K562 (cell line): ENCODE measurements at regions not wholly inside any gene's neighbourhood (a gene's known extent, or its start where the extent isn't known, plus 50 kb on each side); places are given as distances from the start of the nearest gene placed in this dataset.
"Not testable (repeated sequence)": the region's sequence is repeated elsewhere in the genome, so short reads cannot be mapped to it uniquely, and the experiment has no call there.

Source experiments
- ATAC-seq: fragments of 200-7000 bp; cut with Tn5 transposase; 3 replicates; pipeline ENCODE4 v1.9.1; 2020; ENCODE audit warnings: moderate library complexity
- BruUV-seq: library from RNA; stranded (reverse); fragments of 400-500 nt; replicated peaks from 2 replicates; lab custom pipeline; 2021; lab: Mats Ljungman, UMichigan
- CTCF ChIA-PET: fragments of 300-600 bp; formaldehyde crosslinking; extraction: SDS; loops from one replicate; lab custom pipeline; 2021; ENCODE audit warnings: low intra/inter-chr PET ratio; lab: Yijun Ruan, JAX
- POLR2A ChIA-PET: fragments of 300-600, 350-650 bp; sonication (Branson Sonifier 250); formaldehyde crosslinking; extraction: SDS; loops from one replicate; lab custom pipeline; 2021; ENCODE audit warnings: antibody characterized with exemption, inconsistent platforms; lab: Yijun Ruan, JAX
- DNase-seq, 4 experiments: peaks; one replicate each; pipeline versions ENCODE4 v3.0.0 to v3.0.0-alpha.2; 2011 to 2018; ENCODE audit warnings: low spot score in 3 of 4, mixed read lengths in 3 of 4; ENCODE audit errors: extremely low read depth in 1 of 4
- FAIRE-seq: peaks from 2 replicates; lab custom pipeline; 2011; peaks lifted over from hg19 to GRCh38; lab: Jason Lieb, UNC
- H2AFZ ChIP-seq: 2 replicates; pipeline ENCODE4 v1.6.0; 2011; ENCODE audit warnings: low read depth, low read length, control low read depth, inconsistent platforms
- H3K27ac ChIP-seq: fragments of 200-600 bp; 3 replicates; pipeline ENCODE4 v1.8.0; 2011; ENCODE audit warnings: low read depth, mild to moderate bottlenecking, control low read depth, inconsistent platforms, low read length, moderate library complexity, mixed read lengths; ENCODE audit errors: extremely low read depth
- H3K27me3 ChIP-seq, 2 experiments: fragments of 300-600 bp in 1 of 2; 2 replicates in 1 of 2; 3 replicates in 1 of 2; pipeline versions ENCODE4 v1.6.0 to v1.8.0; 2011; ENCODE audit warnings: inconsistent platforms in 2 of 2, low read length in 2 of 2, mild to moderate bottlenecking in 1 of 2, mixed read lengths in 1 of 2, moderate library complexity in 1 of 2; ENCODE audit not compliant: control insufficient read depth in 2 of 2, insufficient read depth in 2 of 2
- H3K36me3 ChIP-seq: fragments of 300-600 bp; 3 replicates; pipeline ENCODE4 v1.8.0; 2011; ENCODE audit warnings: mild to moderate bottlenecking, low read length, inconsistent platforms; ENCODE audit not compliant: control insufficient read depth, insufficient read depth
- H3K4me1 ChIP-seq, 2 experiments: fragments of 200-600 bp in 1 of 2; replicated peaks in 1 of 2; 2 replicates in 1 of 2; 3 replicates in 1 of 2; pipeline versions ENCODE4 v1.5.1 to v1.8.0; 2011; ENCODE audit warnings: inconsistent platforms in 2 of 2, low read length in 2 of 2, mild to moderate bottlenecking in 1 of 2, mixed read lengths in 1 of 2, moderate library complexity in 1 of 2; ENCODE audit not compliant: control insufficient read depth in 2 of 2, insufficient read depth in 2 of 2
- H3K4me2 ChIP-seq: 2 replicates; pipeline ENCODE4 v1.6.1; 2011; ENCODE audit warnings: low read length, control low read depth, inconsistent platforms, mixed read lengths; ENCODE audit not compliant: insufficient read depth
- H3K4me3 ChIP-seq: fragments of 200-600 bp; sonication (generic), shearing (Covaris generic); 2 replicates; pipeline ENCODE4 v1.5.1; 2016; ENCODE audit warnings: control low read depth, inconsistent platforms
- H3K79me2 ChIP-seq: fragments of 200-600 bp; 3 replicates; pipeline ENCODE4 v1.8.0; 2011; ENCODE audit warnings: low read length, inconsistent platforms; ENCODE audit not compliant: control insufficient read depth, insufficient read depth
- H3K9ac ChIP-seq, 2 experiments: 2 replicates each; pipeline versions ENCODE4 v1.6.0 to v1.6.1; 2011; ENCODE audit warnings: low read depth in 2 of 2, low read length in 2 of 2, control low read depth in 1 of 2, inconsistent platforms in 1 of 2, mild to moderate bottlenecking in 1 of 2, mixed read lengths in 1 of 2; ENCODE audit not compliant: insufficient read depth in 1 of 2
- H3K9me1 ChIP-seq: one replicate; pipeline ENCODE4 v1.6.0; 2011; ENCODE audit warnings: inconsistent platforms, mild to moderate bottlenecking, low read length, moderate library complexity; ENCODE audit not compliant: control insufficient read depth, insufficient read depth
- H3K9me3 ChIP-seq: replicated peaks from 2 replicates; pipeline ENCODE4 v1.5.1; 2011; ENCODE audit warnings: low read depth, low read length, inconsistent platforms; ENCODE audit not compliant: control insufficient read depth, insufficient read depth
- H4K20me1 ChIP-seq: replicated peaks from 2 replicates; pipeline ENCODE4 v1.6.1; 2011; ENCODE audit warnings: low read length, inconsistent platforms, mixed read lengths; ENCODE audit not compliant: control insufficient read depth, insufficient read depth
- BRCA1 ChIP-seq, 2 experiments: fragments of 450-650 bp in 1 of 2; sonication (generic) in 1 of 2; formaldehyde crosslinking in 1 of 2; IDR thresholded peaks; 2 replicates each; pipeline versions ENCODE4 v1.5.0 to v1.6.1; 2017 to 2020; ENCODE audit warnings: mild to moderate bottlenecking in 1 of 2, missing genetic modification reagents in 1 of 2
- GTF2E2 ChIP-seq: fragments of 200-800 bp; sonication (Bioruptor generic); IDR thresholded peaks from 2 replicates; pipeline ENCODE4 v1.6.1; 2016; ENCODE audit warnings: missing genetic modification characterization, missing compliant biosample characterization
- KDM1A ChIP-seq, 2 experiments: fragments of 450-650 bp; IDR thresholded peaks; 2 replicates each; pipeline ENCODE4 v1.6.1; 2016; ENCODE audit warnings: mild to moderate bottlenecking in 2 of 2
- MEF2A ChIP-seq: IDR thresholded peaks from 2 replicates; pipeline ENCODE4 v1.6.1; 2011; ENCODE audit warnings: low read depth, mild to moderate bottlenecking, low read length, moderate library complexity; ENCODE audit not compliant: control insufficient read depth
- NCOA4 ChIP-seq: fragments of 450-650 bp; IDR thresholded peaks from 2 replicates; pipeline ENCODE4 v1.6.1; 2018; ENCODE audit warnings: mild to moderate bottlenecking; ENCODE audit not compliant: partially characterized antibody
- NR2C1 ChIP-seq, 2 experiments: fragments of 450-650 bp; IDR thresholded peaks; 2 replicates each; pipeline ENCODE4 v1.6.1; 2017; ENCODE audit warnings: mild to moderate bottlenecking in 2 of 2, antibody characterized with exemption in 1 of 2, inconsistent platforms in 1 of 2, missing compliant biosample characterization in 1 of 2, missing genetic modification characterization in 1 of 2
- RBM25 ChIP-seq: fragments of 200-400 bp; formaldehyde crosslinking; IDR thresholded peaks from 2 replicates; pipeline ENCODE4 v1.6.1; 2018; ENCODE audit warnings: low read length, low read depth, moderate library complexity; ENCODE audit not compliant: severe bottlenecking
- SOX6 ChIP-seq: fragments of 450-650 bp; IDR thresholded peaks from 2 replicates; pipeline ENCODE4 v1.6.1; 2014; ENCODE audit warnings: mild to moderate bottlenecking
- ZNF146 ChIP-seq: IDR thresholded peaks from one replicate; pipeline ENCODE4 v1.6.1; 2018; ENCODE audit warnings: missing compliant biosample characterization; ENCODE audit not compliant: unreplicated experiment
- WGBS: fragments of 100-300 bp; shearing (Covaris generic); methylation state at CpG from one replicate; pipeline ENCODE4 v1.1.6; 2016; ENCODE audit warnings: low coverage, mixed read lengths; ENCODE audit not compliant: insufficient coverage; ENCODE audit errors: missing lambda C conversion rate; 5-methylcytosine and 5-hydroxymethylcytosine counted together
- in situ Hi-C: fragments of 300-500 bp; cut with MboI; formaldehyde crosslinking; loops from 4 replicates; pipeline ENCODE4 v1.15.0; 2018; ENCODE audit warnings: inconsistent platforms, mixed read lengths
- intact Hi-C: fragments of 100-400 bp; cut with micrococcal nuclease; formaldehyde crosslinking; loops from 2 replicates; pipeline ENCODE4 v1.14.2; 2022
- TF ChIP-seq, protein P1 (sequence below): fragments of 250-450 bp; sonication (Bioruptor Pico); IDR thresholded peaks from 2 replicates; pipeline ENCODE4 v1.5.0; 2021; ENCODE audit warnings: mild to moderate bottlenecking, borderline replicate concordance
- TF ChIP-seq, protein P2 (sequence below): IDR thresholded peaks from 2 replicates; pipeline ENCODE4 v1.6.1; 2014; ENCODE audit warnings: antibody characterized with exemption

DNA sequence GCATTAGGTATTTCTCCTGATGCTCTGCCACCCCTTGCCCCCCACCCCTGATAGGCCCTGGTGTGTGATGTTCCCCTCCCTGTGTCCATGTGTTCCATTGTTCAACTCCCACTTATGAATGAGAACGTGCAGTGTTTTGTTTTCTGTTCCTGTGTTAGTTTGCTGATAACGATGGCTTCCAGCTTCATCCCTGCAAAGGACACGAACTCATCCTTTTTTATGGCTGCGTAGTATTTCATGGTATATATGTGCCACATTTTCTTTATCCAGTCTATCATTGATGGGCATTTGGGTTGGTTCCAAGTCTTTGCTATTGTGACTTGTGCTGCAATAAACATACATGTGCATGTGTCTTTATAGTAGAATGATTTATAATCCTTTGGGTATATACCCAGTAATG is 109.7 kb upstream of the PITX1 start:
- BruUV-seq = not testable (repeated sequence)
- WGBS = 53% methylated on average over 4 of the region's 4 CpGs

DNA sequence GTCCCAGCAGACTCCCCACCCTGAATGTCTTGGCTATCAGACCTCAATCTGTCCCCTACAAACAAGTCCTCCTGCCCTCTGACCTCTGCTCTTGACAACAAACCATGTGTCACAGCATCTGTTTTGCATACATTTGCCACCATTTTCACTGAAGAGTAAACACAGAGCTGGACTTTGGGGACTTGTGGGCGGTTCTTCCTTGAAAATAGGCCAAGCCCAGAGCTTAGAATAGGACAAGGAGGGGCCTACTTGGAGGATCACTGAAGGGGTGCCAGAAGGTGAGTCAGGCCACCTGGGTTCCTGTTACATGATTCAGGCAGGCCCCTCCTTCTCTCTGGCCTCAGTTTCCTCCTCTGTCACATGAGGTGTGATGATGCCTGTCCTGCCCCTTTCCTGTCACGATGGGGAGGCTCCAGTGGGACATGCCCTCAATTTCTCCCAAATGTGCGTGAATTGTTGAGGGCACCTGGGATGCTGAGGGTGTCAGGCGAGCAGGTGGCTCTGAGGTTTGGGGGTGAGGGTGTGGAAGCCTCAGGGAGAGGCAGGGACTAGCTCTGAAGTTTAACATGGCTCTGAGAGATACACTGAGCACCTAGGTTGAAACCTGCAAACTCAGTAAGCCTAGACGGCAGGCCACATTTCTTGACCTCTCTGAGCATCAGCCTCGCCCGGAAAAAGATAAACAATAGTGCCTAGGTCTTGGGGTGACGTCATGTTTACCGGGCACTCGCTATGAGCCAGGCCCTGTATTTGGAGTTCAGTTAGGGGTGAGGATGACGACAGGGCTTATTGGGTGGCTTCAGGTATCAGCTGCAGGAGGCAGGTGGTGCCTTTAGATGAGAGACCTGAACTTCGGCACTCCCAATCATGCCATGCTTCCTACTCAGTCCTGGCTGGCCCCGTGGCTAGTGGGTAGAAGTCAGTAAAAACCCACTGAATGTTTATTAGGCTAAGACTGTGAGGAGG is 107.6 kb upstream of the PITX1 start:
- in situ Hi-C loops (no loop called here), intact Hi-C loops (no loop called here)
- Histone ChIP-seq H3K79me2 (no peaks in the 10 kb centered on the region), H3K27ac (no peak overlapping the region; the same call in 2 of the 3 replicates), H3K9me3 (no peaks in the 10 kb centered on the region), H3K9me1 (no peaks in the 10 kb centered on the region), H3K4me1 (peaks cover 29 to 33% of the 10 kb centered on the region in 2 experiments), H2AFZ (peak overlapping the region; percentile 63), H4K20me1 (no peaks in the 10 kb centered on the region), H3K27me3 (no peaks in the 10 kb centered on the region), H3K4me3 (no peak overlapping the region), H3K36me3 (no peaks in the 10 kb centered on the region), H3K9ac (peak overlapping the region in 1 of 2 experiments; percentile 57; a peak in 1 of 4 replicates), H3K4me2 (0 out of 2 replicates have a peak overlapping the region, but pooled peaks have one; percentile 5)
- ChIA-PET POLR2A (no interaction called here), CTCF (no interaction called here)
- FAIRE-seq = no peak
- peak; percentile 36 for ATAC-seq
- peak in 3 of 4 experiments; percentile 30 to 43 (median 37) for DNase-seq
- WGBS = 51% methylated on average over 13 of the region's 13 CpGs
- BruUV-seq = no TSS peak
- TF ChIP-seq MEF2A (no peak), SOX6 (no peak), NCOA4 (no peak), NR2C1 (IDR thresholded peaks at IDR 0.05) (peak; percentile 53), NR2C1 (tag; IDR thresholded peaks at IDR 0.05) (peak; percentile 66), BRCA1 (IDR thresholded peaks at IDR 0.05) (no peak), BRCA1 (CRISPR knock-in tag; IDR thresholded peaks at IDR 0.05) (no peak), GTF2E2 (no peak)
- TF ChIP-seq, protein P1, sequence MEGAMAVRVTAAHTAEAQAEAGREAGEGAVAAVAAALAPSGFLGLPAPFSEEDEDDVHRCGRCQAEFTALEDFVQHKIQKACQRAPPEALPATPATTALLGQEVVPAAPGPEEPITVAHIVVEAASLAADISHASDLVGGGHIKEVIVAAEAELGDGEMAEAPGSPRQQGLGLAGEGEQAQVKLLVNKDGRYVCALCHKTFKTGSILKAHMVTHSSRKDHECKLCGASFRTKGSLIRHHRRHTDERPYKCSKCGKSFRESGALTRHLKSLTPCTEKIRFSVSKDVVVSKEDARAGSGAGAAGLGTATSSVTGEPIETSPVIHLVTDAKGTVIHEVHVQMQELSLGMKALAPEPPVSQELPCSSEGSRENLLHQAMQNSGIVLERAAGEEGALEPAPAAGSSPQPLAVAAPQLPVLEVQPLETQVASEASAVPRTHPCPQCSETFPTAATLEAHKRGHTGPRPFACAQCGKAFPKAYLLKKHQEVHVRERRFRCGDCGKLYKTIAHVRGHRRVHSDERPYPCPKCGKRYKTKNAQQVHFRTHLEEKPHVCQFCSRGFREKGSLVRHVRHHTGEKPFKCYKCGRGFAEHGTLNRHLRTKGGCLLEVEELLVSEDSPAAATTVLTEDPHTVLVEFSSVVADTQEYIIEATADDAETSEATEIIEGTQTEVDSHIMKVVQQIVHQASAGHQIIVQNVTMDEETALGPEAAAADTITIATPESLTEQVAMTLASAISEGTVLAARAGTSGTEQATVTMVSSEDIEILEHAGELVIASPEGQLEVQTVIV (CRISPR knock-in tag) = no peak
- TF ChIP-seq, protein P2, sequence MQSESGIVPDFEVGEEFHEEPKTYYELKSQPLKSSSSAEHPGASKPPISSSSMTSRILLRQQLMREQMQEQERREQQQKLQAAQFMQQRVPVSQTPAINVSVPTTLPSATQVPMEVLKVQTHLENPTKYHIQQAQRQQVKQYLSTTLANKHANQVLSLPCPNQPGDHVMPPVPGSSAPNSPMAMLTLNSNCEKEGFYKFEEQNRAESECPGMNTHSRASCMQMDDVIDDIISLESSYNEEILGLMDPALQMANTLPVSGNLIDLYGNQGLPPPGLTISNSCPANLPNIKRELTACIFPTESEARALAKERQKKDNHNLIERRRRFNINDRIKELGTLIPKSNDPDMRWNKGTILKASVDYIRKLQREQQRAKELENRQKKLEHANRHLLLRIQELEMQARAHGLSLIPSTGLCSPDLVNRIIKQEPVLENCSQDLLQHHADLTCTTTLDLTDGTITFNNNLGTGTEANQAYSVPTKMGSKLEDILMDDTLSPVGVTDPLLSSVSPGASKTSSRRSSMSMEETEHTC = no peak

More for the DNA sequence above, 109.7 kb upstream of the PITX1 start:
- DNase-seq, in situ Hi-C loops, H3K4me3 ChIP-seq, intact Hi-C loops, H3K9me3 ChIP-seq, FAIRE-seq, H3K4me2 ChIP-seq, H3K9ac ChIP-seq, ATAC-seq, H2AFZ ChIP-seq, H3K27me3 ChIP-seq, CTCF ChIA-PET, H3K79me2 ChIP-seq, H4K20me1 ChIP-seq, H3K27ac ChIP-seq, H3K9me1 ChIP-seq, H3K36me3 ChIP-seq: not testable (repeated sequence)
- TF ChIP-seq KDM1A (IDR thresholded peaks at IDR 0.05) = peak; percentile 21 to 52; a peak in 3 of 4 replicates
- peak; percentile 44 for TF ChIP-seq RBM25
- peak; percentile 96 for TF ChIP-seq ZNF146 (CRISPR knock-in tag)
- POLR2A ChIA-PET = interaction anchor here (0.7 kb wide), 1 partner anchor 19 kb away, joined by 3 read pairs; no protein-coding TSS in a partner anchor
- peaks cover 23 to 29% of the 10 kb centered on the region in 2 experiments for H3K4me1 ChIP-seq
